CD4-positive, alpha-beta T cell (primary cell): ENCODE measurements at regions not wholly inside any gene's neighbourhood (a gene's known extent, or its start where the extent isn't known, plus 50 kb on each side); places are given as distances from the start of the nearest gene placed in this dataset.

ENCODE experiments used
- ATAC-seq: fragments of 200-7000 bp; cut with Tn5 transposase; one replicate; pipeline ENCODE4 v1.10.0; 2022; ENCODE audit warnings: mild to moderate bottlenecking; ENCODE audit not compliant: poor library complexity
- CTCF ChIA-PET: fragments of 350-600 bp; sonication (Branson Sonifier 250); formaldehyde crosslinking; loops from one replicate; lab custom pipeline; 2021; ENCODE audit warnings: antibody characterized with exemption, inconsistent platforms; lab: Charles Lee
- POLR2A ChIA-PET: fragments of 350-600 bp; sonication (Branson Sonifier 250); formaldehyde crosslinking; loops from one replicate; lab custom pipeline; 2021; ENCODE audit warnings: antibody characterized with exemption, inconsistent platforms; lab: Charles Lee
- DNase-seq, 14 experiments: peaks; one replicate each; pipeline ENCODE4 v3.0.0-alpha.2; 2013 to 2020; ENCODE audit warnings: mixed read lengths in 2 of 14
- H3K27ac ChIP-seq, 2 donors: one replicate each; pipeline versions ENCODE4 v1.5.1 to v1.7.0; 2013; ENCODE audit warnings: low read length in 2 of 2, low read depth in 1 of 2, mild to moderate bottlenecking in 1 of 2
- H3K27me3 ChIP-seq, 2 experiments: 1 replicate in 1 of 2; 2 replicates in 1 of 2; pipeline versions ENCODE4 v1.6.1 to v1.7.0; 2013; ENCODE audit warnings: low read length in 2 of 2, control low read depth in 1 of 2, mild to moderate bottlenecking in 1 of 2, moderate library complexity in 1 of 2; ENCODE audit not compliant: insufficient read depth in 2 of 2, control insufficient read depth in 1 of 2
- H3K36me3 ChIP-seq: one replicate; pipeline ENCODE4 v1.6.1; 2013; ENCODE audit warnings: low read length, control low read depth; ENCODE audit not compliant: insufficient read depth
- H3K4me1 ChIP-seq: one replicate; pipeline ENCODE4 v1.6.1; 2013; ENCODE audit warnings: low read length, control low read depth; ENCODE audit not compliant: insufficient read depth
- H3K4me3 ChIP-seq: one replicate; pipeline ENCODE4 v1.5.1; 2013; ENCODE audit warnings: mild to moderate bottlenecking, low read length, moderate library complexity
- H3K9me3 ChIP-seq, 2 experiments: 1 replicate in 1 of 2; 2 replicates in 1 of 2; pipeline versions ENCODE4 v1.6.1 to v1.7.0; 2013; ENCODE audit warnings: low read length in 2 of 2, mild to moderate bottlenecking in 2 of 2, control low read depth in 1 of 2, moderate library complexity in 1 of 2; ENCODE audit not compliant: control insufficient read depth in 1 of 2, insufficient read depth in 1 of 2
- H3K27ac Mint-ChIP-seq: one replicate; pipeline ENCODE4 v1.8.0; 2020; ENCODE audit warnings: mixed read lengths
- H3K27me3 Mint-ChIP-seq: one replicate; pipeline ENCODE4 v1.8.0; 2021; ENCODE audit warnings: mixed read lengths
- H3K36me3 Mint-ChIP-seq: one replicate; pipeline ENCODE4 v1.8.0; 2021; ENCODE audit warnings: low read depth, mixed read lengths
- H3K4me1 Mint-ChIP-seq: one replicate; pipeline ENCODE4 v1.8.0; 2021; ENCODE audit warnings: low read depth, mixed read lengths
- H3K4me3 Mint-ChIP-seq: one replicate; pipeline ENCODE4 v1.8.0; 2020; ENCODE audit warnings: mild to moderate bottlenecking, mixed read lengths
- H3K9me3 Mint-ChIP-seq: one replicate; pipeline ENCODE4 v1.8.0; 2020; ENCODE audit warnings: mixed read lengths
- CTCF ChIP-seq: fragments of 200-600 bp; IDR thresholded peaks from one replicate; pipeline ENCODE4 v1.8.0; 2022; ENCODE audit warnings: antibody characterized with exemption, mild to moderate bottlenecking
- intact Hi-C, 2 experiments: fragments of 100-400 bp; cut with DNase I in 1 of 2; cut with micrococcal nuclease in 1 of 2; formaldehyde crosslinking; loops; one replicate each; pipeline versions ENCODE4 v1.15.1 to v1.9.0; 2023 to 2025; cut with DNase I, micrococcal nuclease

- Histone ChIP-seq H3K27ac (no peak overlapping the region), H3K4me1 (no peaks in the 10 kb centered on the region), H3K9me3 (no peaks in the 10 kb centered on the region), H3K27me3 (no peaks in the 10 kb centered on the region), H3K4me3 (no peak overlapping the region), H3K36me3 (no peaks in the 10 kb centered on the region)
- Mint-ChIP-seq H3K27ac (no peak overlapping the region), H3K9me3 (peaks cover 2% of the 10 kb centered on the region), H3K36me3 (no peaks in the 10 kb centered on the region), H3K4me1 (no peaks in the 10 kb centered on the region), H3K27me3 (no peaks in the 10 kb centered on the region), H3K4me3 (no peak overlapping the region)
- POLR2A ChIA-PET: no interaction called here
- no peak for DNase-seq
- no peak for TF ChIP-seq CTCF
- no peak for ATAC-seq
- CTCF ChIA-PET: no interaction called here
- intact Hi-C loops: no loop called here
Measured at GRCh38 chr3:5750091-5750490, 562.6 kb downstream of the EDEM1 start.

GRCh38 chr3:5750874-5751640, 563.5 kb downstream of the EDEM1 start:
- no peak overlapping the region for H3K4me3 ChIP-seq
- ATAC-seq: no peak
- Mint-ChIP-seq H3K4me1 (no peaks in the 10 kb centered on the region), H3K27me3 (no peaks in the 10 kb centered on the region), H3K4me3 (no peak overlapping the region), H3K36me3 (no peaks in the 10 kb centered on the region), H3K9me3 (peaks cover 2% of the 10 kb centered on the region), H3K27ac (no peak overlapping the region)
- POLR2A ChIA-PET: no interaction called here
- CTCF ChIA-PET: no interaction called here
- no peak for TF ChIP-seq CTCF
- H3K27ac ChIP-seq: no peak overlapping the region
- no peak for DNase-seq
- H3K36me3 ChIP-seq: no peaks in the 10 kb centered on the region
- H3K4me1 ChIP-seq: no peaks in the 10 kb centered on the region
- intact Hi-C loops: no loop called here
- H3K27me3 ChIP-seq: no peaks in the 10 kb centered on the region
- H3K9me3 ChIP-seq: no peaks in the 10 kb centered on the region

- no peaks in the 10 kb centered on the region for H3K4me1 Mint-ChIP-seq
- Histone ChIP-seq H3K9me3 (no peaks in the 10 kb centered on the region), H3K4me3 (no peak overlapping the region), H3K27me3 (no peaks in the 10 kb centered on the region), H3K36me3 (no peaks in the 10 kb centered on the region), H3K27ac (no peak overlapping the region), H3K4me1 (no peaks in the 10 kb centered on the region)
- ChIA-PET POLR2A (no interaction called here), CTCF (no interaction called here)
- H3K4me3 Mint-ChIP-seq: no peak overlapping the region
- no peaks in the 10 kb centered on the region for H3K36me3 Mint-ChIP-seq
- H3K27me3 Mint-ChIP-seq: no peaks in the 10 kb centered on the region
- ATAC-seq (no peak), DNase-seq (no peak)
- intact Hi-C loops: no loop called here
- TF ChIP-seq CTCF: no peak
- H3K9me3 Mint-ChIP-seq: peaks cover 2% of the 10 kb centered on the region
- H3K27ac Mint-ChIP-seq: no peak overlapping the region
Measured at GRCh38 chr3:5754602-5755001, 567.1 kb downstream of the EDEM1 start.
